T-cell (primary cell): ENCODE measurements at regions not wholly inside any gene's neighbourhood (a gene's known extent, or its start where the extent isn't known, plus 50 kb on each side); places are given as distances from the start of the nearest gene placed in this dataset.

Source experiments
- ATAC-seq, 4 experiments: fragments of 200-7000 bp in 3 of 4; fragments of 150-1000 bp in 1 of 4; cut with Tn5 transposase; replicated peaks in 1 of 4; 1 replicate in 3 of 4; 2 replicates in 1 of 4; pipeline ENCODE4 v1.10.0; 2021; ENCODE audit warnings: moderate library complexity in 3 of 4, mild to moderate bottlenecking in 2 of 4, moderate number of reproducible peaks in 1 of 4
- CTCF ChIA-PET, 2 donors: fragments of 300-600 bp; sonication (Branson Sonifier 250); formaldehyde crosslinking; loops; one replicate each; lab custom pipeline; 2022; ENCODE audit warnings: antibody characterized with exemption in 2 of 2; lab: Charles Lee
- POLR2A ChIA-PET, 2 donors: fragments of 300-600 bp; sonication (Branson Sonifier 250); formaldehyde crosslinking; loops; one replicate each; lab custom pipeline; 2022; ENCODE audit warnings: antibody characterized with exemption in 2 of 2; lab: Charles Lee
- DNase-seq, 35 experiments: peaks; one replicate each; pipeline versions ENCODE4 v3.0.0 to v3.0.0-alpha.2; 2013 to 2023
- H3K27ac ChIP-seq: one replicate; pipeline ENCODE4 v1.5.1; 2013; ENCODE audit warnings: low read length
- H3K27me3 ChIP-seq, 2 experiments: replicated peaks in 1 of 2; 1 replicate in 1 of 2; 2 replicates in 1 of 2; pipeline versions ENCODE4 v1.6.1 to v1.7.0; 2013; ENCODE audit warnings: low read length in 1 of 2, mixed read lengths in 1 of 2; ENCODE audit not compliant: control insufficient read depth in 2 of 2, insufficient read depth in 2 of 2; ENCODE audit errors: extremely low read depth in 1 of 2
- H3K36me3 ChIP-seq, 2 donors: 1 replicate in 1 of 2; 2 replicates in 1 of 2; pipeline versions ENCODE4 v1.6.1 to v1.7.0; 2013; ENCODE audit warnings: low read length in 1 of 2; ENCODE audit not compliant: control insufficient read depth in 2 of 2, insufficient read depth in 1 of 2; ENCODE audit errors: extremely low read depth in 1 of 2
- H3K4me1 ChIP-seq, 2 experiments: 1 replicate in 1 of 2; 2 replicates in 1 of 2; pipeline versions ENCODE4 v1.6.1 to v1.7.0; 2013; ENCODE audit warnings: low read length in 2 of 2, mixed read lengths in 1 of 2; ENCODE audit not compliant: insufficient read depth in 2 of 2, control insufficient read depth in 1 of 2; ENCODE audit errors: extremely low read depth in 1 of 2
- H3K4me3 ChIP-seq, 2 donors: 1 replicate in 1 of 2; 2 replicates in 1 of 2; pipeline versions ENCODE4 v1.5.1 to v1.7.0; 2013; ENCODE audit warnings: mild to moderate bottlenecking in 2 of 2, low read length in 1 of 2, moderate library complexity in 1 of 2; ENCODE audit not compliant: control insufficient read depth in 1 of 2; ENCODE audit errors: extremely low read depth in 1 of 2
- H3K9me3 ChIP-seq: 2 replicates; pipeline ENCODE4 v1.7.0; 2013
- H3K27ac Mint-ChIP-seq, 2 donors: one replicate each; pipeline ENCODE4 v1.8.0; 2020 to 2021; ENCODE audit warnings: mild to moderate bottlenecking in 2 of 2, mixed read lengths in 2 of 2
- H3K27me3 Mint-ChIP-seq, 2 donors: one replicate each; pipeline ENCODE4 v1.8.0; 2021 to 2022; ENCODE audit warnings: mixed read lengths in 2 of 2
- H3K36me3 Mint-ChIP-seq: one replicate; pipeline ENCODE4 v1.8.0; 2021; ENCODE audit warnings: mixed read lengths
- H3K4me1 Mint-ChIP-seq, 3 donors: one replicate each; pipeline ENCODE4 v1.8.0; 2020 to 2022; ENCODE audit warnings: mixed read lengths in 3 of 3, mild to moderate bottlenecking in 1 of 3
- H3K4me3 Mint-ChIP-seq, 3 donors: one replicate each; pipeline ENCODE4 v1.8.0; 2020 to 2022; ENCODE audit warnings: mild to moderate bottlenecking in 3 of 3, mixed read lengths in 3 of 3, moderate library complexity in 3 of 3
- H3K9me3 Mint-ChIP-seq, 3 donors: one replicate each; pipeline ENCODE4 v1.8.0; 2020 to 2022; ENCODE audit warnings: mixed read lengths in 3 of 3
- WGBS: methylation state at CpG from one replicate; pipeline ENCODE4 v1.1.5; 2013; ENCODE audit warnings: missing lambda C conversion rate; ENCODE audit not compliant: insufficient coverage; 5-methylcytosine and 5-hydroxymethylcytosine counted together

DNA sequence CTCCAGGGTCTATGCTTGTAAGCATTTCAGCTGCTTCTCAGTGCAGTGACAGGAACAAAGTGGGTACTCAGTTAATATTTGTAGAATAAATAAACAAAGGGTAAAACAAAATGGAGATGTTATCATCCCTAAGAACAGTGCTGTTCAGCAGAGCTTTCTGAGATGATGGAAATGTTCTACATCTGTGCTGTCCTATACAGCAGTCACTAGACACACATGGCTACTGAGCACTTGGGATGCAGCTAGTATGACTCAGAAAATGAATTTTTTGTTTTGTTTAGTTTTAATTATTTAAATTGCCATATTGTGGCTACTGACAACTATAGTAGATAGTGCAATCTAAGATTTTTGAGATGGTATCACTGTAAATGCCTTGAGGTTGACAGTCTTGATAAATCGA is 283.8 kb upstream of the ADAMTS9 start:
- Histone ChIP-seq H3K36me3 (no peaks in the 10 kb centered on the region), H3K27me3 (no peaks in the 10 kb centered on the region), H3K27ac (no peak overlapping the region), H3K4me3 (no peak overlapping the region), H3K4me1 (no peaks in the 10 kb centered on the region), H3K9me3 (no peaks in the 10 kb centered on the region)
- Mint-ChIP-seq H3K27ac (no peak overlapping the region), H3K4me1 (no peaks in the 10 kb centered on the region), H3K27me3 (no peaks in the 10 kb centered on the region), H3K4me3 (no peak overlapping the region), H3K36me3 (no peaks in the 10 kb centered on the region), H3K9me3 (peaks cover 7 to 19% (median 9%) of the 10 kb centered on the region in 3 donors)
- no peak for DNase-seq
- WGBS = 0% methylated on average over 1 of the region's 1 CpG
- no peak for ATAC-seq
- POLR2A ChIA-PET = no interaction called here
- CTCF ChIA-PET = no interaction called here

DNA sequence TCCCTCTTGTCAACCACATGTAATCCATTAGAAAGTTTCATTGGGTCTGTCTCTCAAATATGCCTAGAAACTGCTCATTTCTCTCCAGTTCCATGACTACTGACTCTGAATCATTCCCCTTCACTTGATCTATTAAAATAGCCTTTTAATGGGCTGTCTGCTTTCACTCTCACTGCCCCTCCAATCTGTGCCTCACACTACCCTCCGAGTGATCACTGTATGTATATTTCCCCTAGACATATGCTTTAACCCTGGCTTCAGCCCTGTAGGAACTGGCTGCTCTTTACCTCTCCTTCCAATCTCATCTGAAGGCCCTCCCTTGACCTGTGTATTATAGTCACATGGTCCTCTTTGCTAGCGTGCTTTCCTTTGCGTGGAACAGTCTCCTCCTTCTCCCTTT is 282.8 kb upstream of the ADAMTS9 start:
- Mint-ChIP-seq H3K4me1 (no peaks in the 10 kb centered on the region), H3K9me3 (peaks cover 4 to 21% (median 10%) of the 10 kb centered on the region in 3 donors), H3K27me3 (no peaks in the 10 kb centered on the region), H3K4me3 (no peak overlapping the region), H3K27ac (no peak overlapping the region), H3K36me3 (no peaks in the 10 kb centered on the region)
- no peak for DNase-seq
- Histone ChIP-seq H3K9me3 (no peaks in the 10 kb centered on the region), H3K27ac (no peak overlapping the region), H3K4me1 (no peaks in the 10 kb centered on the region), H3K4me3 (no peak overlapping the region), H3K27me3 (no peaks in the 10 kb centered on the region), H3K36me3 (no peaks in the 10 kb centered on the region)
- 85% methylated on average over 3 of the region's 3 CpGs for WGBS
- no peak for ATAC-seq
- ChIA-PET POLR2A (no interaction called here), CTCF (no interaction called here)

- Mint-ChIP-seq H3K27ac (no peak overlapping the region), H3K9me3 (peaks cover 12 to 20% (median 16%) of the 10 kb centered on the region in 3 donors), H3K4me3 (no peak overlapping the region), H3K36me3 (no peaks in the 10 kb centered on the region), H3K27me3 (no peaks in the 10 kb centered on the region), H3K4me1 (no peaks in the 10 kb centered on the region)
- Histone ChIP-seq H3K27ac (no peak overlapping the region), H3K36me3 (no peaks in the 10 kb centered on the region), H3K4me3 (no peak overlapping the region), H3K4me1 (no peaks in the 10 kb centered on the region), H3K27me3 (no peaks in the 10 kb centered on the region), H3K9me3 (no peaks in the 10 kb centered on the region)
- ChIA-PET POLR2A (no interaction called here), CTCF (no interaction called here)
- DNase-seq = no peak
- ATAC-seq = no peak
Measured at GRCh38 chr3:64961301-64961700, 273.5 kb upstream of the ADAMTS9 start.

DNA sequence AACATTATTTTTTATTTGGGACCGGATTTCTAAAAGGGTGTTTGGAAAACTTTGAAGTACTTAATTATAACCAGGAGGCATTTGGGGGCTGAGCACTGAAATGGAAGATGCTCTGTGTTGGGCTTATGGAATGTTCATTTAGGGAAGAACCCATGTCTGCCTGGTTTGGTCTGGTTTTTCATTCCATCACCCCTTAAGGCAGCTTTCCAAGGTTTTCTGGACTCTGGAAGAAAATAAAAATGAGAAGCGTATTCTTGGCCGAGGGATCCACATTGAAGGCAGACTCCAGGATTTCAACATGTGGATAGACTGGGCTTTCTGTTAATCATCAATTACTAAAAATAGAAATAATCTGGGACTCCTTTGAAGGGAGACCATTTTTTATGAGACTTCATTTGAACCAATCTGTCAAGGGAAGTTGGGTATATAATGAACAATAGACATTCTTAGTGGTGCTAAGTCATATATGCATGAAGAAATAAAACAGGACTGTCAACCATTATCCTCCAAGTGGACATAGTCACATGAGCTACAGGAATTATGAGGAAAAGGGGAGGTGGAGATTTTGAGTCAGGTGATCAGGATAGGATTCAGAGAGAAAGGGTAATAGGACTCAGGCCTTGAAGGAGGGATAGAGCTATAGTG is 270.5 kb upstream of the ADAMTS9 start:
- WGBS = no CpG with 5 or more reads among the region's 3 CpGs
- Histone ChIP-seq H3K4me3 (no peak overlapping the region), H3K27me3 (no peaks in the 10 kb centered on the region), H3K9me3 (no peaks in the 10 kb centered on the region), H3K27ac (no peak overlapping the region), H3K36me3 (no peaks in the 10 kb centered on the region), H3K4me1 (no peaks in the 10 kb centered on the region)
- DNase-seq (no peak), ATAC-seq (no peak)
- no peak overlapping the region for H3K4me3 Mint-ChIP-seq
- no peaks in the 10 kb centered on the region for H3K27me3 Mint-ChIP-seq
- H3K27ac Mint-ChIP-seq = no peak overlapping the region
- no peaks in the 10 kb centered on the region for H3K4me1 Mint-ChIP-seq
- POLR2A ChIA-PET = no interaction called here
- no peaks in the 10 kb centered on the region for H3K36me3 Mint-ChIP-seq
- CTCF ChIA-PET = no interaction called here
- H3K9me3 Mint-ChIP-seq = peaks cover 10 to 20% (median 12%) of the 10 kb centered on the region in 3 donors

DNA sequence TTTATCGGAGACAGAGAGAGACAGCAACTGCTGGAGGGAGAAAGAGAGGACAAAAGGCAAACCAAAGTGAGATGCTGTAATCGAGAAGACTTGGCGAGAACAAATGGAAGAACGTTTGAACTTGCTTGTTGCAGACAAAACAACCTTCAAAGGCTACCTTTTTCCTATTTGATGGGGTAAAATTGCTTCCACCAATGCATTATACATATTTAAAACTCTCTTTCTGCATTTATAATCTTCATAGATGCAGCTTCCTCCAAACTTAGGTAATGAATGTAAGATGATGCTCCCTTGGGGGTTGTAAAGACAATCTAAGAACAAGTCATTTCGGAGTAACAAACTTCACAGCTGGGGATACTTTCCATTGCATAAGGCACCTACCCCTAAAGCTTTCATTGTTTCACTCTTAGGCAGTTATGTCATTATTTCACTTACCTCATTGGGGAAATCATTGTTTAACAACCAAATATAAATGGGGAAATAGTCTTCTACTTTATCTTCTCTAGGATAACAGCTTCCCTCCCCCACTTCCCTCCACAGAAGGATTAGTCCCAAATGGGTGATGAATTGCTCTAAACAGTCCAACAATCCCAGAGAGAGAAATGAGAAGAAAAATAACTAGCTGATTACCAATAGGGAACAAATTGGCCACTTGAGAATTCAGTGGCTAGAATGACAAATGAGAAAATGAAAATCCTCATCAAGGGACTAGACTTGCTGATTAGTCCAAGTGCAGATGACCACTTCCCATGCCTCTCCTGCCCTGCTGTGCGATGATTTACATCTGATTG is 269.8 kb upstream of the ADAMTS9 start:
- DNase-seq (no peak), ATAC-seq (no peak)
- Histone ChIP-seq H3K27me3 (no peaks in the 10 kb centered on the region), H3K4me1 (no peaks in the 10 kb centered on the region), H3K36me3 (no peaks in the 10 kb centered on the region), H3K27ac (no peak overlapping the region), H3K4me3 (no peak overlapping the region), H3K9me3 (no peaks in the 10 kb centered on the region)
- Mint-ChIP-seq H3K27ac (no peak overlapping the region), H3K9me3 (peaks cover 13 to 24% (median 14%) of the 10 kb centered on the region in 3 donors), H3K4me1 (no peaks in the 10 kb centered on the region), H3K27me3 (no peaks in the 10 kb centered on the region), H3K36me3 (no peaks in the 10 kb centered on the region), H3K4me3 (no peak overlapping the region)
- POLR2A ChIA-PET = no interaction called here
- CTCF ChIA-PET = no interaction called here
- WGBS = 80% methylated on average over 1 of the region's 6 CpGs

DNA sequence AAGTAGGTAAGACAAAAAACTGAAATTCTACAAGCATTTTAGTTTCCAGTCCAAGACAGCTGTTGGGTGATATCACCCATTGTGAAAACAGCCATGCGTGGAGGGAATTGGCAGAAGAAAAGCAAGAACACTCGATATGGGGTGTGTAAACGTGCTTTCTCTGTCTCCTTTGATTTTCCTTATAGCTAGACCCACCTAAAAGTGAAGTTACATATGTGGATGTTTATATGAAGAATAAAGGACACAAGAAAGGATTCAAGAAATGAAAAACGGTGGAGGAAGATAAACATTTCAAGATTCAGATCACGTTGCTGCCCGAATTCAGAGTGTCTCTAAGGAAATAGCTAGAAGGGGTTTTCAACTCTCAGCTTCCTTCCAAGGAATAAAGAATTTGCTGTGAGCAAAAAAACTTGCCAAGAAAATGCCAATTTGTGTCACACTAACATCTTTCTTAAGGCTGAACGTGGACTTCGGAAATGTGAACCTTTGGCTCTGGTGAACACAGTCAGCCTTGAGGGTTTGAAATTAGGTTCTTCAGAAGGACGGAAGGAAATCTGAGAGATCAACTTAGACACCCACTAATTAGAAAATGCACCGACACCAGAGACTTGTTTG is 269.0 kb upstream of the ADAMTS9 start:
- peaks cover 13 to 24% (median 14%) of the 10 kb centered on the region in 3 donors for H3K9me3 Mint-ChIP-seq
- no CpG with 5 or more reads among the region's 10 CpGs for WGBS
- DNase-seq (no peak), ATAC-seq (no peak)
- no peaks in the 10 kb centered on the region for H3K27me3 ChIP-seq
- H3K4me1 ChIP-seq = no peaks in the 10 kb centered on the region
- no peak overlapping the region for H3K27ac ChIP-seq
- no peak overlapping the region for H3K4me3 ChIP-seq
- no peaks in the 10 kb centered on the region for H3K36me3 Mint-ChIP-seq
- ChIA-PET POLR2A (no interaction called here), CTCF (no interaction called here)
- no peak overlapping the region for H3K4me3 Mint-ChIP-seq
- H3K27ac Mint-ChIP-seq = no peak overlapping the region
- H3K27me3 Mint-ChIP-seq = no peaks in the 10 kb centered on the region
- no peaks in the 10 kb centered on the region for H3K9me3 ChIP-seq
- no peaks in the 10 kb centered on the region for H3K4me1 Mint-ChIP-seq
- no peaks in the 10 kb centered on the region for H3K36me3 ChIP-seq
